ENCODE measurements at regions not wholly inside any gene's neighbourhood (a gene's known extent, or its start where the extent isn't known, plus 50 kb on each side); places are given as distances from the start of the nearest gene placed in this dataset.

- TF ChIP-seq POLR2A (IDR thresholded peaks at IDR 0.05; ENCODE audit: low read depth, low read length) (no peak), POLR2AphosphoS5 (IDR thresholded peaks at IDR 0.05; ENCODE audit: low read depth, low read length) (no peak), TAF1 (IDR thresholded peaks at IDR 0.05; ENCODE audit: borderline replicate concordance, low read depth, low read length) (no peak)
Observed at GRCh38 chr11:133663135-133663985, 131.1 kb upstream of the OPCML start.
